GM12872 (cell line): ENCODE measurements at regions not wholly inside any gene's neighbourhood (a gene's known extent, or its start where the extent isn't known, plus 50 kb on each side); places are given as distances from the start of the nearest gene placed in this dataset.

Source experiments
- TF ChIP-seq, protein P1 (sequence below): IDR thresholded peaks from 3 replicates; pipeline ENCODE4 v1.5.1; 2011; ENCODE audit warnings: low read depth, mild to moderate bottlenecking, low read length, moderate library complexity; ENCODE audit not compliant: insufficient read depth

DNA sequence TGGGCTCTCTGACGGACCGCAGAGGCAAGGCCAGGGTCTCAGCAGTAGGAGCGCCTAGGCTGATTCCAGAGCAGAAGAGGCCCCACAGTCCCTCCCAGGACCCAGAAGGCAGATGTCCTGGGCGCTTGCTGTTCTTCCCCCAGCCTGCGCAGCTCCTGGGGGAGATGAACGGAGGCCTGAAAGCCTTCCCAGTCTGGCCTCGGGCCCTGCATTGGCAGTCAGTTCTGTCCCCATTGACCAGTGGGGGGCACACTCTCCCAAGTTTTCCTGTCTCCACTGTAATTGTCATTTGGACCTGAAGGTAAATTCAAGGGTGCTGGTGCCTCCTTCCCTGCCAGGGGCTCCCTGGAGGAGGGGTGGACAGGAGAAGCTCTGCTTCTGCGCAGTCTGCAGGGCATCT is 345.7 kb downstream of the CYP26B1 start:
- TF ChIP-seq, protein P1, sequence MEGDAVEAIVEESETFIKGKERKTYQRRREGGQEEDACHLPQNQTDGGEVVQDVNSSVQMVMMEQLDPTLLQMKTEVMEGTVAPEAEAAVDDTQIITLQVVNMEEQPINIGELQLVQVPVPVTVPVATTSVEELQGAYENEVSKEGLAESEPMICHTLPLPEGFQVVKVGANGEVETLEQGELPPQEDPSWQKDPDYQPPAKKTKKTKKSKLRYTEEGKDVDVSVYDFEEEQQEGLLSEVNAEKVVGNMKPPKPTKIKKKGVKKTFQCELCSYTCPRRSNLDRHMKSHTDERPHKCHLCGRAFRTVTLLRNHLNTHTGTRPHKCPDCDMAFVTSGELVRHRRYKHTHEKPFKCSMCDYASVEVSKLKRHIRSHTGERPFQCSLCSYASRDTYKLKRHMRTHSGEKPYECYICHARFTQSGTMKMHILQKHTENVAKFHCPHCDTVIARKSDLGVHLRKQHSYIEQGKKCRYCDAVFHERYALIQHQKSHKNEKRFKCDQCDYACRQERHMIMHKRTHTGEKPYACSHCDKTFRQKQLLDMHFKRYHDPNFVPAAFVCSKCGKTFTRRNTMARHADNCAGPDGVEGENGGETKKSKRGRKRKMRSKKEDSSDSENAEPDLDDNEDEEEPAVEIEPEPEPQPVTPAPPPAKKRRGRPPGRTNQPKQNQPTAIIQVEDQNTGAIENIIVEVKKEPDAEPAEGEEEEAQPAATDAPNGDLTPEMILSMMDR: no peak

DNA sequence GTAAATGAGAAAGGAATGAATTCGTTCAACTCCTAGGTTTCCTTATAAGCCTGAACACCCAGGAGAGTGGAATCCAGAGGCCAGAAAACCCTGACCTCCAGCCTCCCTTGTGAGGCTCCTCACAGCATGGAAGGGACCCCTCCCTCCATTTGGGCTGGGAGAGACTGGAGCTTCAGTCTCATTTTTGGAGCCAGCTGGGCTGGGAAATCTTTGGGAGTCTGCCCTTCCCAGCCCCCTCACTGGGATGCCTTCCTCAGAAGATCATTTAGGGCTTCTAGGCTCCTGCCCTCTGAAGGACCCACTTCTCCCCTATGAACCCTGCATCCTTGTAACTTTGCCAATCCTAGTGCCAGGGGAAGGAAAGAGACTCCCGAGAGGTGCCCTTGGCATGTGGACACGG is 346.1 kb downstream of the CYP26B1 start:
- TF ChIP-seq, protein P1: no peak

DNA sequence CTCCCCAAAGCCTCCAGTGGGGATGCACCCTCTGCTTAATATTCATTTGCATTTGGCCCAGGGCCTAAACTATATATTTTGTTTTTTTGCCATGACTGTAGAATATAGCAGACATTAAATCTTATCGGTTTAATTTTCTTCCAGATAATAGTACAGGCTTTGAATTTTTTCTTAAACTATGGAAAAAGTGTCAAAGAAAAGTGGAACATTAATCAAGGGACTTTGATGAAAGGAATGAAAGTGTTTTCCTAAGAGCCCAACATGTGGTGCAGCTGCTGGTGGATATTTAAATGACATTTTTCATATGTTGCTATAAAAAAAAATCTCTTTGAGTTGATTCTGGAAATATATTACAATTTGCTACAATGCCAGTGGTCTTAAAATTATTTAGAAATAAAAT is 346.8 kb downstream of the CYP26B1 start:
- TF ChIP-seq, protein P1: no peak

DNA sequence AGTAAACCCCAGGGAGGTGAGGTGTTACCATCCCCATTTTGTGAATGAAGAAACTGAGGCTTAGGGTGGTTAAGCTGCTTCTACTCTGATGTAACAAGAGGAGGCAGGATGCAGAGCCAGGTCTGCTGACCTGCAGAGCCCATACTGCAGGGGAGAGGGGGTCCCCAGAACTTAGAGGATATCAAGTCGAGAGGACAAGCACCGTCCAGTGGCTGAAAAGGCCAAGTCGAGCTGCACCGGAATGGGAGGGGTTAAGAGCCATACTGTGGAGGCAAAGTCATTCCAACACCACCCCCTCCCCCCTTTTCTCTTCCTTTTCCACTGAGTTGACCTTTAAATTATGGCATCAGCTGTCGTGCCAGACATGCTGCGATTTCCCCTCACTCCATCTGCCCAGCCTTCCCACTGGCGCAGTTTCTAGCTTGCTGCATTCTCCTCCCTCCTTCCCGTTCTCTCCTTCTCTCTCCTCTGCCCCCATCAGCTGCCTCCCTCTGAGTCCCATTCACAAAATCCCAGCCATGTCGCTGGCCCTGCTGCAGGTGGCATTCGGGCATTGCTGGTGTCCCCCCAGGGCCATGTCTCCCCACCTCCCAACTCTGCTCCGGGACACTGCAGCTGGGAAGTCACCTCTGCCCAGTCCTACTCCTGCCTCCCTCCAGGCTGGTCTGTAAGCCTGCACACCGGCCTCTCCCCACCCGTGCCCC is 346.9 kb downstream of the DYSF start:
- TF ChIP-seq, protein P1: no peak

DNA sequence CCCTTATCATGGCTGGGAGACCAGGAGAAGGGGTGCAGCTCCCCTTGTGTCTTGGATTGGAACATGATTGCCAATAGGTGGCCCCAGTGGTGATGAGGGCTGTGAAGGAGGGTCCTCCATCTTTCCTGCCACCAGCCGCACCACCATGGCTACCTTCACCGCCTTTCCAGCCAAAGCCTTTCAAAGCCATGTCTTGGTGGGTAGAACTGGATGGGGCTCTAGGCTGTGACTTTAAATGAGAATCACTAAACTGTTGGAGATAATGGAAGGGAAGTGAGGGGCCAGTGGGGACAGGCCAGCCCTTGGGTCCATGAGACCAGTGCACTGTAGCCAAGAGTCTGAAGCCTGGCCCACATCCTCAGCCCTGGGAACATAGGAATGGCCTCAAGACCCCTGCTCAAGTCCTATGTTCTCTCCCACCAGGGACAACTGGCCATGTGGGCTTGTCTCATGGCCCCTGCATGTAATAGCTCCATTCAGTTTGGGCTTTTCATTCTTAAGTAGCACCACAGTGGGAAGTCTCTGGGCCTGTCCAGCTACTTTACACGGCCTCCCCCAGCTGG is 345.7 kb downstream of the DYSF start:
- TF ChIP-seq, protein P1: no peak

DNA sequence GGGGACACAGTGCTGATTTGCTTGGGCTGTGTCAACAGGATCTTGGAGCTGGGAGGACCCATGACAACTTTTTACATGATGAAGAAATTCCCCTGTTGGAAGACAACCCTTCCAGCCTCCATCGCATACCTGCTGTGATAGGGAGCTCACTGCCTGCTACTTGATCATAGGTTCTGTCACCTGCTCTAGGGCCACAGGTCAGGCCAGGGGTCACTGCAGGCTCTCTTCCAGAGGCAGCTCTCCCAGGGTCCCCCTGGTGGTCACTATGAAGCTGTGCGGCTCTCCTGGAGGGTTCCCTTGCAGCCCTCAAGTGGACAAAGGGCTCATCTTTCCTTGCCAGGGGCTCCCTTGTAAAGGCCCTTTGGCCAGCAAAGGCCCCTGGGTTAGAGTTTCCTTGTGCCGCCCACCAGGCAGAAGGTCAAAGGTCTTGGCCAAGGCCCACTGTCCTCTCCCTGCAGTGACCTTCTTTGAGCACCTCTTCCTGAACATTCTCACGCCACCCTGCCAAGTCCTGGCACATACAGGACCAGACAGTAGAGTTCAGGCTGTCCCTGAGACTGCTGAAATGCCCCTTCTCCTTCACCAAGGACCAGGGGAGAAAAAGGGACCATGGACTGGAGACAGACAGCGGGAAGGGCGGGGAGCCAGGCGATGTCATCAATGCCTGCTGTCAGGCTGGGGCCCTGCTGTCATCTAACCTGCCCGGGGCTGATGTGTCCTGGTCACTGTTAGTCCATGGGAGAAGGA is 345.1 kb downstream of the DYSF start:
- TF ChIP-seq, protein P1: peak; percentile 81

DNA sequence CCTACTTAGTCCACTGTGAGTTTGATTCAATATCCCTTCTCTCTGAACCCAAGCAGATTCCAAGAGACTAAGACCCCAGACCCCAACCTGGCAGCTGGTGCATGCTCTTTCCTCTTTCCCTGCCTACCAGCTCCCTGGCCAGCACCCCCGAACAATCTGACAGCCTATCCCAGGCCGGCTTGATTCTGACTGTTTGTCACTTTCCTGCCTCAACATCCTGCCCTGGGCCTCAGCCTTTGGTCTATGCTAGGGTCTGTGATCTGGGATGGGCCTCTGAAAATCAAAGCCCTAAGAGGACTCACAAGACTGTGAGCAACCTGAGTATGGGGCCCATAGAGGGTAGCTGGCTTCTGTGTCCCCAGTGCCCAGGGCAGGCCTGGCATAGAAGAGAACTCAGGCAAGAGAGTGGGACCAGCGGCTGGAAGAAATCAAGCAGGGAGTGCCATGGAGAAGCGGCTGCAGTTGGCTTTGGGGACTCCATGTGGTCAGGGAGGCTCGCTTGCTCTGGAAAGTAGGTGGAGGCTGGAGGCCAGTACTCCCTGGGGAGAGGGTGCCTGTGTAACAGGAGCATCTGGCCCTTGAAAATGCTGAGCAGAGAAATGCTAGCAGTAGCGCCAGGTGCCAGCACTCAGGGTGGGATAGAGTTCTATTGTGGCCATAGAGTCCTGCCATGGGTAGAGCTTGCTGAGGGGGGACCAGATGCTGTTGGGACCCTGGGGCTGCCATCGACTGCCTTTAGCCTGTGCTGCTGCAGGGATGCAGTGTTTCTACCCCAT is 343.9 kb downstream of the DYSF start:
- TF ChIP-seq, protein P1: no peak
